H9 (cell line): ENCODE measurements at regions not wholly inside any gene's neighbourhood (a gene's known extent, or its start where the extent isn't known, plus 50 kb on each side); places are given as distances from the start of the nearest gene placed in this dataset.

Source experiments
- DNase-seq: peaks from one replicate; pipeline ENCODE4 v3.0.0-alpha.2; 2017
- H2AFZ ChIP-seq: one replicate; pipeline ENCODE4 v1.6.1; 2013; ENCODE audit warnings: mild to moderate bottlenecking, low read length, control low read depth, moderate library complexity
- H2AK5ac ChIP-seq: 2 replicates; pipeline ENCODE4 v1.6.1; 2013; ENCODE audit warnings: low read length, control low read depth, mixed read lengths; ENCODE audit not compliant: insufficient read length
- H2BK120ac ChIP-seq: one replicate; pipeline ENCODE4 v1.6.1; 2013; ENCODE audit warnings: low read depth, mild to moderate bottlenecking, low read length, control low read depth, inconsistent platforms; ENCODE audit not compliant: poor library complexity, severe bottlenecking
- H2BK12ac ChIP-seq: 2 replicates; pipeline ENCODE4 v1.6.1; 2013; ENCODE audit warnings: low read length, control low read depth, mixed read lengths, low read depth; ENCODE audit not compliant: insufficient read length
- H2BK15ac ChIP-seq: 2 replicates; pipeline ENCODE4 v1.6.1; 2013; ENCODE audit warnings: low read depth, low read length, control low read depth
- H2BK20ac ChIP-seq: one replicate; pipeline ENCODE4 v1.6.1; 2013; ENCODE audit warnings: low read depth, mild to moderate bottlenecking, low read length, control low read depth, inconsistent platforms; ENCODE audit not compliant: poor library complexity, severe bottlenecking
- H2BK5ac ChIP-seq: 2 replicates; pipeline ENCODE4 v1.6.1; 2013; ENCODE audit warnings: low read length, control low read depth, mixed read lengths; ENCODE audit not compliant: insufficient read length
- H3K14ac ChIP-seq: 2 replicates; pipeline ENCODE4 v1.6.1; 2013; ENCODE audit warnings: low read length, control low read depth; ENCODE audit not compliant: insufficient read depth
- H3K18ac ChIP-seq: 2 replicates; pipeline ENCODE4 v1.6.1; 2013; ENCODE audit warnings: low read depth, mild to moderate bottlenecking, mixed read lengths, low read length, control low read depth; ENCODE audit not compliant: insufficient read length
- H3K23ac ChIP-seq: 2 replicates; pipeline ENCODE4 v1.6.1; 2013; ENCODE audit warnings: low read length, control low read depth, mixed read lengths, low read depth; ENCODE audit not compliant: insufficient read length
- H3K23me2 ChIP-seq: 2 replicates; pipeline ENCODE4 v1.6.1; 2013; ENCODE audit warnings: low read depth, mild to moderate bottlenecking, mixed read lengths, low read length, control low read depth; ENCODE audit not compliant: insufficient read length, poor library complexity, severe bottlenecking
- H3K27ac ChIP-seq: 2 replicates; pipeline ENCODE4 v1.5.1; 2013; ENCODE audit warnings: low read length, control low read depth, mixed read lengths, low read depth; ENCODE audit not compliant: insufficient read length
- H3K27me3 ChIP-seq: 2 replicates; pipeline ENCODE4 v1.6.1; 2013; ENCODE audit warnings: low read length, control low read depth, inconsistent platforms; ENCODE audit not compliant: insufficient read depth
- H3K4ac ChIP-seq: 2 replicates; pipeline ENCODE4 v1.6.1; 2013; ENCODE audit warnings: low read depth, mild to moderate bottlenecking, control low read depth, inconsistent platforms, low read length, moderate library complexity
- H3K4me1 ChIP-seq: 2 replicates; pipeline ENCODE4 v1.6.1; 2013; ENCODE audit warnings: low read length, control low read depth, inconsistent platforms; ENCODE audit not compliant: insufficient read depth
- H3K4me2 ChIP-seq: 2 replicates; pipeline ENCODE4 v1.6.1; 2013; ENCODE audit warnings: low read length, control low read depth, mixed read lengths; ENCODE audit not compliant: insufficient read length, insufficient read depth
- H3K56ac ChIP-seq: 2 replicates; pipeline ENCODE4 v1.6.1; 2013; ENCODE audit warnings: low read depth, mild to moderate bottlenecking, mixed read lengths, low read length, control low read depth; ENCODE audit not compliant: insufficient read length
- H3K79me1 ChIP-seq: 2 replicates; pipeline ENCODE4 v1.6.1; 2013; ENCODE audit warnings: low read depth, mild to moderate bottlenecking, moderate library complexity, low read length, control low read depth, inconsistent platforms; ENCODE audit not compliant: insufficient read depth, poor library complexity, severe bottlenecking
- H3K79me2 ChIP-seq: 2 replicates; pipeline ENCODE4 v1.6.1; 2013; ENCODE audit warnings: low read length, control low read depth, inconsistent platforms; ENCODE audit not compliant: insufficient read depth
- H3K9ac ChIP-seq: 2 replicates; pipeline ENCODE4 v1.6.1; 2013; ENCODE audit warnings: low read length, control low read depth, mixed read lengths; ENCODE audit not compliant: insufficient read length; ENCODE audit errors: extremely low read depth
- H3K9me3 ChIP-seq: one replicate; pipeline ENCODE4 v1.6.1; 2013; ENCODE audit warnings: low read depth, low read length, inconsistent platforms; ENCODE audit not compliant: control insufficient read depth
- H3T11ph ChIP-seq: one replicate; pipeline ENCODE4 v1.6.1; 2013; ENCODE audit warnings: mild to moderate bottlenecking, low read length, control low read depth, inconsistent platforms
- H4K20me1 ChIP-seq: one replicate; pipeline ENCODE4 v1.6.1; 2013; ENCODE audit not compliant: control insufficient read depth, insufficient read length, insufficient read depth
- H4K5ac ChIP-seq: 2 replicates; pipeline ENCODE4 v1.6.1; 2013; ENCODE audit warnings: low read depth, mild to moderate bottlenecking, mixed read lengths, low read length, control low read depth; ENCODE audit not compliant: insufficient read length
- H4K8ac ChIP-seq: replicated peaks from 2 replicates; pipeline ENCODE4 v1.6.1; 2013; ENCODE audit warnings: low read length, control low read depth, mixed read lengths, low read depth; ENCODE audit not compliant: insufficient read length
- H4K91ac ChIP-seq: 2 replicates; pipeline ENCODE4 v1.6.1; 2013; ENCODE audit warnings: low read depth, mild to moderate bottlenecking, moderate library complexity, mixed read lengths, low read length, control low read depth; ENCODE audit not compliant: insufficient read length
- H3K27ac Mint-ChIP-seq, 3 experiments: 2 replicates in 2 of 3; 3 replicates in 1 of 3; pipeline ENCODE4 v1.8.0; 2020 to 2021; ENCODE audit warnings: mixed read lengths in 3 of 3, mild to moderate bottlenecking in 1 of 3, moderate library complexity in 1 of 3
- H3K27me3 Mint-ChIP-seq: 2 replicates; pipeline ENCODE4 v1.8.0; 2021; ENCODE audit warnings: low read depth, mild to moderate bottlenecking, moderate library complexity, mixed read lengths
- H3K36me3 Mint-ChIP-seq, 3 experiments: 2 replicates in 2 of 3; 3 replicates in 1 of 3; pipeline ENCODE4 v1.8.0; 2020 to 2021; ENCODE audit warnings: low read depth in 3 of 3, mixed read lengths in 3 of 3; ENCODE audit not compliant: insufficient read depth in 1 of 3
- H3K4me1 Mint-ChIP-seq, 2 experiments: 2 replicates each; pipeline ENCODE4 v1.8.0; 2020; ENCODE audit warnings: mixed read lengths in 2 of 2
- H3K4me3 Mint-ChIP-seq, 2 experiments: 2 replicates in 1 of 2; 3 replicates in 1 of 2; pipeline ENCODE4 v1.8.0; 2020 to 2021; ENCODE audit warnings: mild to moderate bottlenecking in 2 of 2, mixed read lengths in 2 of 2, moderate library complexity in 1 of 2
- H3K9me3 Mint-ChIP-seq, 2 experiments: 2 replicates in 1 of 2; 3 replicates in 1 of 2; pipeline ENCODE4 v1.8.0; 2020; ENCODE audit warnings: mild to moderate bottlenecking in 2 of 2, mixed read lengths in 2 of 2, moderate library complexity in 1 of 2
- WGBS: extraction: QIAGEN DNeasy Blood & Tissue Kit; methylation state at CpG from one replicate; pipeline ENCODE4 v1.1.7; 2013; ENCODE audit warnings: missing lambda C conversion rate, low lambda C conversion rate, mixed read lengths; ENCODE audit not compliant: insufficient read length; ENCODE audit errors: extremely low coverage; 5-methylcytosine and 5-hydroxymethylcytosine counted together
- TF ChIP-seq, protein P1 (sequence below): fragments of 200-600 bp; sonication (generic); conservative IDR thresholded peaks from 3 replicates; pipeline ENCODE4 v1.8.0; 2021; ENCODE audit warnings: antibody characterized with exemption, mild to moderate bottlenecking

DNA sequence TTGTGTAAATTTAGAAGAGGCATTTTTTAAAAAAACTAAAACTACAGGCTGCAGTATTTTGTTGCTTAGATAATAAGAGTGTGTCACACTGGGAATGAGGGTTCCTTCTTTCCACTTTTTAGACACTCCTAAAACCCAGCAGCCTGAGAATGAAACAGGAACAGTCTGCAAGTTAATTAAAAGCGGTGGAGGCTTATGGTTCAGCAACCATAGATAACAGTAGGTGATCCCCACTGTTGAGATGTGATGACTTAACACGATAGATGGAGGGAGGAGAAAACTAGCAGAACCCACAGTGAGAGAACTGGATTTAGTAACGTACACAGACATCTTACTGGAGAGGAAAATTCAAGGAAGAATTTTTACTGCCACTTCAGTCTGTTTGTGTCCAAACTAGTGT lies 767.3 kb downstream of the C4orf33 start:
- Histone ChIP-seq H4K20me1 (no peaks in the 10 kb centered on the region), H2AFZ (no peak overlapping the region), H3K79me2 (no peaks in the 10 kb centered on the region), H3K23me2 (no peaks in the 10 kb centered on the region), H2AK5ac (no peak overlapping the region), H4K8ac (no peak overlapping the region), H3K27ac (no peak overlapping the region), H3K4me2 (no peak overlapping the region), H3K27me3 (no peaks in the 10 kb centered on the region), H3T11ph (no peak overlapping the region), H3K4me1 (peaks cover 4% of the 10 kb centered on the region; the same call in 1 of the 2 replicates), H3K9ac (no peak overlapping the region), H2BK20ac (no peak overlapping the region), H3K56ac (no peak overlapping the region), H3K79me1 (no peaks in the 10 kb centered on the region), H2BK120ac (no peak overlapping the region), H3K14ac (no peak overlapping the region), H3K9me3 (no peaks in the 10 kb centered on the region), H4K91ac (no peak overlapping the region), H3K4ac (no peak overlapping the region), H2BK15ac (no peak overlapping the region), H2BK12ac (no peak overlapping the region), H3K23ac (no peak overlapping the region), H3K18ac (no peak overlapping the region), H4K5ac (no peak overlapping the region), H2BK5ac (no peak overlapping the region)
- peaks cover 0 to 3% (median 0%) of the 10 kb centered on the region in 3 experiments; a peak in 1 of 7 replicates for H3K36me3 Mint-ChIP-seq
- DNase-seq, result no peak
- no peak overlapping the region for H3K4me3 Mint-ChIP-seq
- peak overlapping the region in 1 of 3 experiments; percentile 88; a peak in 2 of 7 replicates for H3K27ac Mint-ChIP-seq
- WGBS, result no CpG with 5 or more reads among the region's 3 CpGs
- H3K4me1 Mint-ChIP-seq, result peaks cover 20 to 22% of the 10 kb centered on the region in 2 experiments
- TF ChIP-seq, protein P1, sequence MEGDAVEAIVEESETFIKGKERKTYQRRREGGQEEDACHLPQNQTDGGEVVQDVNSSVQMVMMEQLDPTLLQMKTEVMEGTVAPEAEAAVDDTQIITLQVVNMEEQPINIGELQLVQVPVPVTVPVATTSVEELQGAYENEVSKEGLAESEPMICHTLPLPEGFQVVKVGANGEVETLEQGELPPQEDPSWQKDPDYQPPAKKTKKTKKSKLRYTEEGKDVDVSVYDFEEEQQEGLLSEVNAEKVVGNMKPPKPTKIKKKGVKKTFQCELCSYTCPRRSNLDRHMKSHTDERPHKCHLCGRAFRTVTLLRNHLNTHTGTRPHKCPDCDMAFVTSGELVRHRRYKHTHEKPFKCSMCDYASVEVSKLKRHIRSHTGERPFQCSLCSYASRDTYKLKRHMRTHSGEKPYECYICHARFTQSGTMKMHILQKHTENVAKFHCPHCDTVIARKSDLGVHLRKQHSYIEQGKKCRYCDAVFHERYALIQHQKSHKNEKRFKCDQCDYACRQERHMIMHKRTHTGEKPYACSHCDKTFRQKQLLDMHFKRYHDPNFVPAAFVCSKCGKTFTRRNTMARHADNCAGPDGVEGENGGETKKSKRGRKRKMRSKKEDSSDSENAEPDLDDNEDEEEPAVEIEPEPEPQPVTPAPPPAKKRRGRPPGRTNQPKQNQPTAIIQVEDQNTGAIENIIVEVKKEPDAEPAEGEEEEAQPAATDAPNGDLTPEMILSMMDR, result no peak
- H3K9me3 Mint-ChIP-seq, result peaks cover 0 to 2% of the 10 kb centered on the region in 2 experiments; a peak in 1 of 5 replicates
- H3K27me3 Mint-ChIP-seq, result no peaks in the 10 kb centered on the region
